H9 (cell line): ENCODE measurements at regions not wholly inside any gene's neighbourhood (a gene's known extent, or its start where the extent isn't known, plus 50 kb on each side); places are given as distances from the start of the nearest gene placed in this dataset.

Source experiments
- DNase-seq: peaks from one replicate; pipeline ENCODE4 v3.0.0-alpha.2; 2017
- H2AFZ ChIP-seq: one replicate; pipeline ENCODE4 v1.6.1; 2013; ENCODE audit warnings: mild to moderate bottlenecking, low read length, control low read depth, moderate library complexity
- H2AK5ac ChIP-seq: 2 replicates; pipeline ENCODE4 v1.6.1; 2013; ENCODE audit warnings: low read length, control low read depth, mixed read lengths; ENCODE audit not compliant: insufficient read length
- H2BK120ac ChIP-seq: one replicate; pipeline ENCODE4 v1.6.1; 2013; ENCODE audit warnings: low read depth, mild to moderate bottlenecking, low read length, control low read depth, inconsistent platforms; ENCODE audit not compliant: poor library complexity, severe bottlenecking
- H2BK12ac ChIP-seq: 2 replicates; pipeline ENCODE4 v1.6.1; 2013; ENCODE audit warnings: low read length, control low read depth, mixed read lengths, low read depth; ENCODE audit not compliant: insufficient read length
- H2BK15ac ChIP-seq: 2 replicates; pipeline ENCODE4 v1.6.1; 2013; ENCODE audit warnings: low read depth, low read length, control low read depth
- H2BK20ac ChIP-seq: one replicate; pipeline ENCODE4 v1.6.1; 2013; ENCODE audit warnings: low read depth, mild to moderate bottlenecking, low read length, control low read depth, inconsistent platforms; ENCODE audit not compliant: poor library complexity, severe bottlenecking
- H2BK5ac ChIP-seq: 2 replicates; pipeline ENCODE4 v1.6.1; 2013; ENCODE audit warnings: low read length, control low read depth, mixed read lengths; ENCODE audit not compliant: insufficient read length
- H3K14ac ChIP-seq: 2 replicates; pipeline ENCODE4 v1.6.1; 2013; ENCODE audit warnings: low read length, control low read depth; ENCODE audit not compliant: insufficient read depth
- H3K18ac ChIP-seq: 2 replicates; pipeline ENCODE4 v1.6.1; 2013; ENCODE audit warnings: low read depth, mild to moderate bottlenecking, mixed read lengths, low read length, control low read depth; ENCODE audit not compliant: insufficient read length
- H3K23ac ChIP-seq: 2 replicates; pipeline ENCODE4 v1.6.1; 2013; ENCODE audit warnings: low read length, control low read depth, mixed read lengths, low read depth; ENCODE audit not compliant: insufficient read length
- H3K23me2 ChIP-seq: 2 replicates; pipeline ENCODE4 v1.6.1; 2013; ENCODE audit warnings: low read depth, mild to moderate bottlenecking, mixed read lengths, low read length, control low read depth; ENCODE audit not compliant: insufficient read length, poor library complexity, severe bottlenecking
- H3K27ac ChIP-seq: 2 replicates; pipeline ENCODE4 v1.5.1; 2013; ENCODE audit warnings: low read length, control low read depth, mixed read lengths, low read depth; ENCODE audit not compliant: insufficient read length
- H3K27me3 ChIP-seq: 2 replicates; pipeline ENCODE4 v1.6.1; 2013; ENCODE audit warnings: low read length, control low read depth, inconsistent platforms; ENCODE audit not compliant: insufficient read depth
- H3K4ac ChIP-seq: 2 replicates; pipeline ENCODE4 v1.6.1; 2013; ENCODE audit warnings: low read depth, mild to moderate bottlenecking, control low read depth, inconsistent platforms, low read length, moderate library complexity
- H3K4me1 ChIP-seq: 2 replicates; pipeline ENCODE4 v1.6.1; 2013; ENCODE audit warnings: low read length, control low read depth, inconsistent platforms; ENCODE audit not compliant: insufficient read depth
- H3K4me2 ChIP-seq: 2 replicates; pipeline ENCODE4 v1.6.1; 2013; ENCODE audit warnings: low read length, control low read depth, mixed read lengths; ENCODE audit not compliant: insufficient read length, insufficient read depth
- H3K56ac ChIP-seq: 2 replicates; pipeline ENCODE4 v1.6.1; 2013; ENCODE audit warnings: low read depth, mild to moderate bottlenecking, mixed read lengths, low read length, control low read depth; ENCODE audit not compliant: insufficient read length
- H3K79me1 ChIP-seq: 2 replicates; pipeline ENCODE4 v1.6.1; 2013; ENCODE audit warnings: low read depth, mild to moderate bottlenecking, moderate library complexity, low read length, control low read depth, inconsistent platforms; ENCODE audit not compliant: insufficient read depth, poor library complexity, severe bottlenecking
- H3K79me2 ChIP-seq: 2 replicates; pipeline ENCODE4 v1.6.1; 2013; ENCODE audit warnings: low read length, control low read depth, inconsistent platforms; ENCODE audit not compliant: insufficient read depth
- H3K9ac ChIP-seq: 2 replicates; pipeline ENCODE4 v1.6.1; 2013; ENCODE audit warnings: low read length, control low read depth, mixed read lengths; ENCODE audit not compliant: insufficient read length; ENCODE audit errors: extremely low read depth
- H3K9me3 ChIP-seq: one replicate; pipeline ENCODE4 v1.6.1; 2013; ENCODE audit warnings: low read depth, low read length, inconsistent platforms; ENCODE audit not compliant: control insufficient read depth
- H3T11ph ChIP-seq: one replicate; pipeline ENCODE4 v1.6.1; 2013; ENCODE audit warnings: mild to moderate bottlenecking, low read length, control low read depth, inconsistent platforms
- H4K20me1 ChIP-seq: one replicate; pipeline ENCODE4 v1.6.1; 2013; ENCODE audit not compliant: control insufficient read depth, insufficient read length, insufficient read depth
- H4K5ac ChIP-seq: 2 replicates; pipeline ENCODE4 v1.6.1; 2013; ENCODE audit warnings: low read depth, mild to moderate bottlenecking, mixed read lengths, low read length, control low read depth; ENCODE audit not compliant: insufficient read length
- H4K8ac ChIP-seq: replicated peaks from 2 replicates; pipeline ENCODE4 v1.6.1; 2013; ENCODE audit warnings: low read length, control low read depth, mixed read lengths, low read depth; ENCODE audit not compliant: insufficient read length
- H4K91ac ChIP-seq: 2 replicates; pipeline ENCODE4 v1.6.1; 2013; ENCODE audit warnings: low read depth, mild to moderate bottlenecking, moderate library complexity, mixed read lengths, low read length, control low read depth; ENCODE audit not compliant: insufficient read length
- H3K27ac Mint-ChIP-seq, 3 experiments: 2 replicates in 2 of 3; 3 replicates in 1 of 3; pipeline ENCODE4 v1.8.0; 2020 to 2021; ENCODE audit warnings: mixed read lengths in 3 of 3, mild to moderate bottlenecking in 1 of 3, moderate library complexity in 1 of 3
- H3K27me3 Mint-ChIP-seq: 2 replicates; pipeline ENCODE4 v1.8.0; 2021; ENCODE audit warnings: low read depth, mild to moderate bottlenecking, moderate library complexity, mixed read lengths
- H3K36me3 Mint-ChIP-seq, 3 experiments: 2 replicates in 2 of 3; 3 replicates in 1 of 3; pipeline ENCODE4 v1.8.0; 2020 to 2021; ENCODE audit warnings: low read depth in 3 of 3, mixed read lengths in 3 of 3; ENCODE audit not compliant: insufficient read depth in 1 of 3
- H3K4me1 Mint-ChIP-seq, 2 experiments: 2 replicates each; pipeline ENCODE4 v1.8.0; 2020; ENCODE audit warnings: mixed read lengths in 2 of 2
- H3K4me3 Mint-ChIP-seq, 2 experiments: 2 replicates in 1 of 2; 3 replicates in 1 of 2; pipeline ENCODE4 v1.8.0; 2020 to 2021; ENCODE audit warnings: mild to moderate bottlenecking in 2 of 2, mixed read lengths in 2 of 2, moderate library complexity in 1 of 2
- H3K9me3 Mint-ChIP-seq, 2 experiments: 2 replicates in 1 of 2; 3 replicates in 1 of 2; pipeline ENCODE4 v1.8.0; 2020; ENCODE audit warnings: mild to moderate bottlenecking in 2 of 2, mixed read lengths in 2 of 2, moderate library complexity in 1 of 2
- WGBS: extraction: QIAGEN DNeasy Blood & Tissue Kit; methylation state at CpG from one replicate; pipeline ENCODE4 v1.1.7; 2013; ENCODE audit warnings: missing lambda C conversion rate, low lambda C conversion rate, mixed read lengths; ENCODE audit not compliant: insufficient read length; ENCODE audit errors: extremely low coverage; 5-methylcytosine and 5-hydroxymethylcytosine counted together
- TF ChIP-seq, protein P1 (sequence below): fragments of 200-600 bp; sonication (generic); conservative IDR thresholded peaks from 3 replicates; pipeline ENCODE4 v1.8.0; 2021; ENCODE audit warnings: antibody characterized with exemption, mild to moderate bottlenecking

DNA sequence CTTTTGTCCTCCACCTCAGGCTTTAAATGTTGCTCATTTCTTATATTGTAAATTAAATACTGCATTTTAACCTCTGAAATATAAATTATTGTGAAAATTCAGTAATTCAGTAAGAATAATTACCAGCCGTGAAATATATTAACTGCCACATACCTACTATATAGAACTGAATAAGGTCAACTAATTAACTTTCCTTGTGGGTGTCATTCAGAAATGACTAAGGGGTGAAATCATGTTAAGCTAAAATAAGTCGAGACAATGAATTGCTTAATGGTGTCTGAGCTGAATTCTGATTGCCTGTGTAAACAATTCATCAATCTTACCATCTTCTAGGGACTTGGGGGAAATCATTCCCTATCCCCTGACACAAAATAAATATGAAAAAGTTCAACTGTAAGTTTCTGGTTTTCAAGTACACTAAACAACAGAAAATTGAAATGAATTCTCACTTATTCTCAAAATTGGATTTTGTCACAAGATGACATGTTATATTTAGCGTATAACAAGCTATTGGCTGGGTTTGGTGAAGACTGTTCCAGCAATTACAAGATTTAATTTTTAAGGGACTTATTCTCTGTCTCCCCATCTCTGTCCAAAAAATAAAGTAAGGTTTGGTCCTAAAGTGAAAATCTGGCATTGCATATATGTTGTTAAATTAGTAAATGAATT, 255.1 kb downstream of the METTL4 start:
- Histone ChIP-seq H4K8ac (no peak overlapping the region), H3K9ac (no peak overlapping the region), H3K9me3 (no peaks in the 10 kb centered on the region), H2AK5ac (no peak overlapping the region), H3K4me1 (no peaks in the 10 kb centered on the region), H4K5ac (no peak overlapping the region), H3T11ph (no peak overlapping the region), H3K4me2 (no peak overlapping the region), H2BK20ac (no peak overlapping the region), H4K91ac (no peak overlapping the region), H3K18ac (no peak overlapping the region), H3K27ac (no peak overlapping the region), H4K20me1 (no peaks in the 10 kb centered on the region), H2BK5ac (no peak overlapping the region), H3K56ac (no peak overlapping the region), H3K79me1 (no peaks in the 10 kb centered on the region), H3K27me3 (no peaks in the 10 kb centered on the region), H2BK12ac (no peak overlapping the region), H2BK120ac (no peak overlapping the region), H3K14ac (no peak overlapping the region), H3K79me2 (no peaks in the 10 kb centered on the region), H2AFZ (no peak overlapping the region), H3K23ac (no peak overlapping the region), H2BK15ac (no peak overlapping the region), H3K4ac (no peak overlapping the region), H3K23me2 (no peaks in the 10 kb centered on the region)
- H3K27me3 Mint-ChIP-seq, result no peaks in the 10 kb centered on the region
- WGBS, result no CpG with 5 or more reads among the region's 3 CpGs
- no peak overlapping the region for H3K4me3 Mint-ChIP-seq
- no peak for DNase-seq
- no peaks in the 10 kb centered on the region; a peak in 1 of 7 replicates for H3K36me3 Mint-ChIP-seq
- TF ChIP-seq, protein P1, sequence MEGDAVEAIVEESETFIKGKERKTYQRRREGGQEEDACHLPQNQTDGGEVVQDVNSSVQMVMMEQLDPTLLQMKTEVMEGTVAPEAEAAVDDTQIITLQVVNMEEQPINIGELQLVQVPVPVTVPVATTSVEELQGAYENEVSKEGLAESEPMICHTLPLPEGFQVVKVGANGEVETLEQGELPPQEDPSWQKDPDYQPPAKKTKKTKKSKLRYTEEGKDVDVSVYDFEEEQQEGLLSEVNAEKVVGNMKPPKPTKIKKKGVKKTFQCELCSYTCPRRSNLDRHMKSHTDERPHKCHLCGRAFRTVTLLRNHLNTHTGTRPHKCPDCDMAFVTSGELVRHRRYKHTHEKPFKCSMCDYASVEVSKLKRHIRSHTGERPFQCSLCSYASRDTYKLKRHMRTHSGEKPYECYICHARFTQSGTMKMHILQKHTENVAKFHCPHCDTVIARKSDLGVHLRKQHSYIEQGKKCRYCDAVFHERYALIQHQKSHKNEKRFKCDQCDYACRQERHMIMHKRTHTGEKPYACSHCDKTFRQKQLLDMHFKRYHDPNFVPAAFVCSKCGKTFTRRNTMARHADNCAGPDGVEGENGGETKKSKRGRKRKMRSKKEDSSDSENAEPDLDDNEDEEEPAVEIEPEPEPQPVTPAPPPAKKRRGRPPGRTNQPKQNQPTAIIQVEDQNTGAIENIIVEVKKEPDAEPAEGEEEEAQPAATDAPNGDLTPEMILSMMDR, result no peak
- peaks cover under 1% of the 10 kb centered on the region in 2 experiments; a peak in 2 of 4 replicates for H3K4me1 Mint-ChIP-seq
- no peaks in the 10 kb centered on the region; a peak in 1 of 5 replicates for H3K9me3 Mint-ChIP-seq
- H3K27ac Mint-ChIP-seq, result no peak overlapping the region
